Loucy (cell line): ENCODE measurements at regions not wholly inside any gene's neighbourhood (a gene's known extent, or its start where the extent isn't known, plus 50 kb on each side); places are given as distances from the start of the nearest gene placed in this dataset.
"Not testable (repeated sequence)": the region's sequence is repeated elsewhere in the genome, so short reads cannot be mapped to it uniquely, and the experiment has no call there.

Experiments used
- H2AFZ ChIP-seq: fragments of 200-600 bp; sonication (generic); 2 replicates; pipeline ENCODE4 v1.6.0; 2016; ENCODE audit warnings: antibody characterized with exemption, mild to moderate bottlenecking, low read length, moderate library complexity
- H3F3A ChIP-seq: fragments of 200-600 bp; 2 replicates; pipeline ENCODE4 v1.6.0; 2016; ENCODE audit warnings: antibody characterized with exemption, low read depth, mild to moderate bottlenecking
- H3K27me3 ChIP-seq: fragments of 200-600 bp; sonication (generic); 2 replicates; pipeline ENCODE4 v1.6.1; 2014; ENCODE audit warnings: low read length, mild to moderate bottlenecking; ENCODE audit not compliant: insufficient read depth, poor library complexity, severe bottlenecking
- H3K36me3 ChIP-seq: fragments of 200-600 bp; sonication (generic); 2 replicates; pipeline ENCODE4 v1.6.1; 2016; ENCODE audit warnings: low read length; ENCODE audit not compliant: insufficient read depth
- H3K4me1 ChIP-seq: fragments of 200-600 bp; sonication (generic); 2 replicates; pipeline ENCODE4 v1.5.1; 2014; ENCODE audit warnings: low read length, mild to moderate bottlenecking; ENCODE audit not compliant: insufficient read depth, poor library complexity, severe bottlenecking
- H3K4me2 ChIP-seq: fragments of 200-600 bp; sonication (generic); 2 replicates; pipeline ENCODE4 v1.6.0; 2014; ENCODE audit warnings: antibody characterized with exemption, low read length, low read depth, mild to moderate bottlenecking; ENCODE audit not compliant: poor library complexity, severe bottlenecking
- H3K4me3 ChIP-seq: fragments of 200-600 bp; sonication (generic); 2 replicates; pipeline ENCODE4 v1.5.1; 2014; ENCODE audit warnings: low read length, mild to moderate bottlenecking, mixed read lengths; ENCODE audit not compliant: poor library complexity, severe bottlenecking
- H3K79me2 ChIP-seq: fragments of 200-600 bp; sonication (generic); 2 replicates; pipeline ENCODE4 v1.6.1; 2014; ENCODE audit warnings: low read length; ENCODE audit not compliant: insufficient read depth
- H3K9ac ChIP-seq: fragments of 200-600 bp; sonication (generic); 2 replicates; pipeline ENCODE4 v1.6.0; 2014; ENCODE audit warnings: mild to moderate bottlenecking, low read depth, low read length, moderate library complexity; ENCODE audit not compliant: poor library complexity, severe bottlenecking
- H3K9me2 ChIP-seq: fragments of 200-600 bp; sonication (generic); replicated peaks from 2 replicates; pipeline ENCODE4 v1.6.1; 2016; ENCODE audit warnings: low read depth, low read length, mixed read lengths
- H3K9me3 ChIP-seq: fragments of 200-600 bp; sonication (generic); 2 replicates; pipeline ENCODE4 v1.6.1; 2014; ENCODE audit warnings: mild to moderate bottlenecking, antibody characterized with exemption, low read length, low read depth; ENCODE audit not compliant: insufficient read depth
- H4K20me1 ChIP-seq: fragments of 200-600 bp; sonication (generic); 2 replicates; pipeline ENCODE4 v1.6.0; 2014; ENCODE audit warnings: antibody characterized with exemption, low read length, mild to moderate bottlenecking; ENCODE audit not compliant: insufficient read depth, poor library complexity, severe bottlenecking
- CTCF ChIP-seq: fragments of 200-600 bp; sonication (generic); conservative IDR thresholded peaks from 2 replicates; pipeline ENCODE4 v1.5.1; 2014; ENCODE audit warnings: mild to moderate bottlenecking, antibody characterized with exemption, low read length
- EZH2phosphoT487 ChIP-seq: fragments of 200-600 bp; IDR thresholded peaks from 2 replicates; pipeline ENCODE4 v1.6.1; 2018; ENCODE audit warnings: antibody characterized with exemption, mild to moderate bottlenecking, moderate library complexity, borderline replicate concordance

- no peak overlapping the region for H2AFZ ChIP-seq
Measured at GRCh38 chr9:87020169-87020950, 73.1 kb upstream of the GAS1 start.

GRCh38 chr9:87022178-87022577 is 74.9 kb upstream of the GAS1 start:
- H2AFZ ChIP-seq: no peak overlapping the region
- no peaks in the 10 kb centered on the region for H3K36me3 ChIP-seq
- no peaks in the 10 kb centered on the region for H3K9me2 ChIP-seq
- no peak for TF ChIP-seq EZH2phosphoT487
- TF ChIP-seq CTCF: no peak
- H4K20me1 ChIP-seq: no peaks in the 10 kb centered on the region
- no peaks in the 10 kb centered on the region for H3K79me2 ChIP-seq
- H3K9ac ChIP-seq: no peak overlapping the region
- H3K27me3 ChIP-seq: no peaks in the 10 kb centered on the region
- no peaks in the 10 kb centered on the region for H3K4me1 ChIP-seq
- H3K4me2 ChIP-seq: no peak overlapping the region
- H3K4me3 ChIP-seq: no peak overlapping the region
- no peaks in the 10 kb centered on the region for H3F3A ChIP-seq
- no peaks in the 10 kb centered on the region for H3K9me3 ChIP-seq

More at GRCh38 chr9:87020169-87020950, 73.1 kb upstream of the GAS1 start:
- H3K9me3 ChIP-seq: no peaks in the 10 kb centered on the region
- H3K4me1 ChIP-seq: no peaks in the 10 kb centered on the region
- no peaks in the 10 kb centered on the region for H3K79me2 ChIP-seq
- H3K4me2 ChIP-seq: no peak overlapping the region
- H3K4me3 ChIP-seq: no peak overlapping the region
- H3F3A ChIP-seq: no peaks in the 10 kb centered on the region
- TF ChIP-seq CTCF: no peak
- no peak for TF ChIP-seq EZH2phosphoT487
- no peaks in the 10 kb centered on the region for H3K36me3 ChIP-seq
- no peaks in the 10 kb centered on the region for H3K27me3 ChIP-seq
- H4K20me1 ChIP-seq: no peaks in the 10 kb centered on the region
- H3K9ac ChIP-seq: no peak overlapping the region
- H3K9me2 ChIP-seq: no peaks in the 10 kb centered on the region

GRCh38 chr9:87026204-87026603 is 78.9 kb upstream of the GAS1 start:
- Histone ChIP-seq H4K20me1 (no peaks in the 10 kb centered on the region), H3K4me3 (no peak overlapping the region), H3K9ac (no peak overlapping the region), H3K79me2 (no peaks in the 10 kb centered on the region), H3K9me3 (no peaks in the 10 kb centered on the region), H3K27me3 (no peaks in the 10 kb centered on the region), H3K4me2 (no peak overlapping the region), H2AFZ (no peak overlapping the region), H3F3A (no peaks in the 10 kb centered on the region), H3K4me1 (no peaks in the 10 kb centered on the region), H3K36me3 (no peaks in the 10 kb centered on the region), H3K9me2 (no peaks in the 10 kb centered on the region)
- TF ChIP-seq CTCF (no peak), EZH2phosphoT487 (no peak)

GRCh38 chr9:87028836-87029235 is 81.5 kb upstream of the GAS1 start:
- H3K4me2 ChIP-seq, H3K4me3 ChIP-seq, H2AFZ ChIP-seq, H3K4me1 ChIP-seq, H3K36me3 ChIP-seq, H3K9me2 ChIP-seq, H3K9ac ChIP-seq, H3K79me2 ChIP-seq, H3K27me3 ChIP-seq, H3K9me3 ChIP-seq, H3F3A ChIP-seq, H4K20me1 ChIP-seq: not testable (repeated sequence)
